SU-DHL-6 (cell line): ENCODE measurements at regions not wholly inside any gene's neighbourhood (a gene's known extent, or its start where the extent isn't known, plus 50 kb on each side); places are given as distances from the start of the nearest gene placed in this dataset.

Experiments used
- H2AFZ ChIP-seq: fragments of 200-600 bp; sonication (generic); 2 replicates; pipeline ENCODE4 v1.6.1; 2014; ENCODE audit warnings: low read depth, mild to moderate bottlenecking, moderate library complexity, mixed read lengths, antibody characterized with exemption, low read length; ENCODE audit not compliant: severe bottlenecking
- H3F3A ChIP-seq: fragments of 200-600 bp; shearing (Covaris generic); 2 replicates; pipeline ENCODE4 v1.6.0; 2016; ENCODE audit warnings: antibody characterized with exemption, mild to moderate bottlenecking; ENCODE audit not compliant: insufficient read depth
- H3K27ac ChIP-seq: fragments of 200-600 bp; sonication (generic); 2 replicates; pipeline ENCODE4 v1.5.1; 2016; ENCODE audit warnings: low read depth, mild to moderate bottlenecking, low read length, moderate library complexity, mixed read lengths
- H3K27me3 ChIP-seq: fragments of 200-600 bp; sonication (generic), shearing (Covaris generic); 2 replicates; pipeline ENCODE4 v1.6.0; 2014; ENCODE audit warnings: mild to moderate bottlenecking, low read length
- H3K36me3 ChIP-seq: fragments of 200-600 bp; sonication (generic); 2 replicates; pipeline ENCODE4 v1.6.1; 2014; ENCODE audit warnings: mild to moderate bottlenecking, low read length, mixed read lengths
- H3K4me2 ChIP-seq: fragments of 300-600, 200-600 bp; shearing (Covaris generic), sonication (generic); 2 replicates; pipeline ENCODE4 v1.6.0; 2014; ENCODE audit warnings: low read length, low read depth, mild to moderate bottlenecking; ENCODE audit not compliant: poor library complexity, severe bottlenecking
- H3K4me3 ChIP-seq: fragments of 200-600 bp; sonication (generic); 2 replicates; pipeline ENCODE4 v1.5.1; 2014; ENCODE audit warnings: antibody characterized with exemption, low read length, mild to moderate bottlenecking, mixed read lengths; ENCODE audit not compliant: insufficient read depth, poor library complexity, severe bottlenecking
- H3K79me2 ChIP-seq: fragments of 200-600 bp; sonication (generic); 2 replicates; pipeline ENCODE4 v1.6.1; 2014; ENCODE audit warnings: mild to moderate bottlenecking, low read length, moderate library complexity; ENCODE audit not compliant: insufficient read depth
- H3K9ac ChIP-seq: fragments of 200-600 bp; sonication (generic); 2 replicates; pipeline ENCODE4 v1.7.0; 2014; ENCODE audit warnings: mild to moderate bottlenecking, low read length
- H3K9me2 ChIP-seq: fragments of 200-600 bp; sonication (generic); replicated peaks from 2 replicates; pipeline ENCODE4 v1.6.1; 2014; ENCODE audit warnings: low read length; ENCODE audit not compliant: insufficient read depth
- H3K9me3 ChIP-seq: fragments of 200-600 bp; sonication (generic); 2 replicates; pipeline ENCODE4 v1.6.1; 2014; ENCODE audit warnings: low read length, mixed read lengths; ENCODE audit not compliant: insufficient read depth
- H4K20me1 ChIP-seq: fragments of 200-600 bp; sonication (generic); 2 replicates; pipeline ENCODE4 v1.6.1; 2014; ENCODE audit warnings: low read depth, mild to moderate bottlenecking, antibody characterized with exemption, low read length, moderate library complexity, mixed read lengths
- CTCF ChIP-seq: fragments of 200-600 bp; sonication (generic); IDR thresholded peaks from one replicate; pipeline ENCODE4 v1.5.1; 2017; ENCODE audit warnings: antibody characterized with exemption, mild to moderate bottlenecking, low read length, moderate library complexity; ENCODE audit not compliant: insufficient read depth, poor library complexity, severe bottlenecking
- EZH2phosphoT487 ChIP-seq: fragments of 200-600 bp; sonication (generic), shearing (Covaris generic); conservative IDR thresholded peaks from 2 replicates; pipeline ENCODE4 v1.6.1; 2018; ENCODE audit warnings: mild to moderate bottlenecking, antibody characterized with exemption, low read length, moderate library complexity, mixed read lengths

- TF ChIP-seq EZH2phosphoT487 (no peak), CTCF (no peak)
- Histone ChIP-seq H4K20me1 (no peaks in the 10 kb centered on the region), H2AFZ (no peak overlapping the region), H3K9ac (no peak overlapping the region), H3K9me2 (no peaks in the 10 kb centered on the region), H3K36me3 (no peaks in the 10 kb centered on the region), H3F3A (no peaks in the 10 kb centered on the region), H3K4me3 (no peak overlapping the region), H3K27ac (no peak overlapping the region), H3K79me2 (no peaks in the 10 kb centered on the region), H3K9me3 (peaks cover 7% of the 10 kb centered on the region; the same call in 1 of the 2 replicates), H3K27me3 (no peaks in the 10 kb centered on the region), H3K4me2 (no peak overlapping the region)
These were observed 275.6 kb upstream of the FOXK1 start for GRCh38 chr7:4406288-4407058.

- H2AFZ ChIP-seq, result no peak overlapping the region
- no peaks in the 10 kb centered on the region for H3K36me3 ChIP-seq
- TF ChIP-seq EZH2phosphoT487 (no peak), CTCF (no peak)
- H3K27me3 ChIP-seq, result no peaks in the 10 kb centered on the region
- H3K4me2 ChIP-seq, result no peak overlapping the region
- no peaks in the 10 kb centered on the region for H3F3A ChIP-seq
- H3K27ac ChIP-seq, result no peak overlapping the region
- H3K9me2 ChIP-seq, result no peaks in the 10 kb centered on the region
- no peaks in the 10 kb centered on the region for H3K79me2 ChIP-seq
- H3K4me3 ChIP-seq, result no peak overlapping the region
- H4K20me1 ChIP-seq, result no peaks in the 10 kb centered on the region
- H3K9me3 ChIP-seq, result no peaks in the 10 kb centered on the region; the same call in 1 of the 2 replicates
- H3K9ac ChIP-seq, result no peak overlapping the region
These were observed 272.1 kb upstream of the FOXK1 start for GRCh38 chr7:4409946-4410345.

- no peaks in the 10 kb centered on the region for H3K36me3 ChIP-seq
- H3K9me2 ChIP-seq, result no peaks in the 10 kb centered on the region
- no peaks in the 10 kb centered on the region for H3K79me2 ChIP-seq
- no peak overlapping the region for H3K9ac ChIP-seq
- H3K27me3 ChIP-seq, result no peaks in the 10 kb centered on the region
- no peaks in the 10 kb centered on the region for H3F3A ChIP-seq
- no peak overlapping the region for H3K4me2 ChIP-seq
- H3K4me3 ChIP-seq, result no peak overlapping the region
- H4K20me1 ChIP-seq, result no peaks in the 10 kb centered on the region
- H2AFZ ChIP-seq, result no peak overlapping the region
- no peak for TF ChIP-seq EZH2phosphoT487
- no peak for TF ChIP-seq CTCF
- no peaks in the 10 kb centered on the region for H3K9me3 ChIP-seq
- no peak overlapping the region for H3K27ac ChIP-seq
These were observed 265.6 kb upstream of the FOXK1 start for GRCh38 chr7:4416396-4417056.
